K562 (cell line): ENCODE measurements at regions not wholly inside any gene's neighbourhood (a gene's known extent, or its start where the extent isn't known, plus 50 kb on each side); places are given as distances from the start of the nearest gene placed in this dataset.

Experiments used
- AFF1 ChIP-seq, 2 experiments: fragments of 450-650 bp; IDR thresholded peaks; 2 replicates each; pipeline ENCODE4 v1.6.1; 2018; ENCODE audit warnings: mild to moderate bottlenecking in 2 of 2, low read depth in 1 of 2; ENCODE audit not compliant: partially characterized antibody in 2 of 2
- CREB3L1 ChIP-seq: fragments of 450-650 bp; IDR thresholded peaks from 2 replicates; pipeline ENCODE4 v1.6.1; 2014; ENCODE audit warnings: low read depth, mild to moderate bottlenecking, moderate library complexity, borderline replicate concordance
- CTBP1 ChIP-seq: fragments of 450-650 bp; IDR thresholded peaks from 2 replicates; pipeline ENCODE4 v1.6.1; 2016; ENCODE audit warnings: borderline replicate concordance
- EHMT2 ChIP-seq: fragments of 450-650 bp; IDR thresholded peaks from 2 replicates; pipeline ENCODE4 v1.6.1; 2018; ENCODE audit warnings: antibody characterized with exemption
- HNRNPL ChIP-seq: fragments of 200-400 bp; formaldehyde crosslinking; IDR thresholded peaks from 2 replicates; pipeline ENCODE4 v1.6.1; 2017; ENCODE audit warnings: low read depth, mild to moderate bottlenecking, low read length
- JUNB ChIP-seq: fragments of 450-650 bp; formaldehyde crosslinking; conservative IDR thresholded peaks from 2 replicates; pipeline ENCODE4 v1.4.0; 2020; ENCODE audit warnings: mild to moderate bottlenecking
- MCM3 ChIP-seq: fragments of 450-650 bp; IDR thresholded peaks from 2 replicates; pipeline ENCODE4 v1.6.1; 2016
- NEUROD1 ChIP-seq: fragments of 150-350 bp; IDR thresholded peaks from 2 replicates; pipeline ENCODE4 v1.6.1; 2014; ENCODE audit warnings: borderline replicate concordance, low read length, low read depth; ENCODE audit not compliant: partially characterized antibody
- NFIX ChIP-seq: fragments of 250-450 bp; sonication (Bioruptor Pico); IDR thresholded peaks from 2 replicates; pipeline ENCODE4 v1.4.0; 2020; ENCODE audit warnings: low read depth, mild to moderate bottlenecking, moderate library complexity
- OTX1 ChIP-seq: fragments of 450-650 bp; formaldehyde crosslinking; IDR thresholded peaks from 2 replicates; pipeline ENCODE4 v1.4.0; 2022; ENCODE audit warnings: mild to moderate bottlenecking
- PKNOX1 ChIP-seq: fragments of 450-650 bp; IDR thresholded peaks from 2 replicates; pipeline ENCODE4 v1.6.1; 2016
- PRDM10 ChIP-seq: fragments of 450-650 bp; IDR thresholded peaks from 2 replicates; pipeline ENCODE4 v1.6.1; 2018; ENCODE audit not compliant: partially characterized antibody
- SMARCA5 ChIP-seq: fragments of 450-650 bp; IDR thresholded peaks from 2 replicates; pipeline ENCODE4 v1.6.1; 2016
- SNAPC5 ChIP-seq: fragments of 250-450 bp; sonication (Bioruptor Pico); IDR thresholded peaks from 2 replicates; pipeline ENCODE4 v1.8.0; 2021; ENCODE audit warnings: moderate library complexity, mild to moderate bottlenecking, inconsistent platforms
- TCFL5 ChIP-seq: fragments of 250-450 bp; sonication (Bioruptor Pico); conservative IDR thresholded peaks from 2 replicates; pipeline ENCODE4 v1.6.1; 2021; ENCODE audit warnings: mild to moderate bottlenecking, moderate library complexity, matching md5 sums
- THRB ChIP-seq: fragments of 450-650 bp; formaldehyde crosslinking; conservative IDR thresholded peaks from 2 replicates; pipeline ENCODE4 v1.4.0; 2022; ENCODE audit warnings: mild to moderate bottlenecking, missing genetic modification characterization
- ZBTB8A ChIP-seq: fragments of 450-650 bp; IDR thresholded peaks from 2 replicates; pipeline ENCODE4 v1.6.1; 2018; ENCODE audit warnings: mild to moderate bottlenecking, moderate library complexity; ENCODE audit not compliant: partially characterized antibody
- ZNF589 ChIP-seq: fragments of 200-800 bp; sonication (Bioruptor generic); IDR thresholded peaks from 2 replicates; pipeline ENCODE4 v1.6.1; 2016; ENCODE audit warnings: low read depth, missing genetic modification characterization, missing compliant biosample characterization

- TF ChIP-seq PRDM10 (no peak), SNAPC5 (CRISPR knock-in tag) (no peak), PKNOX1 (no peak), NFIX (CRISPR knock-in tag) (no peak), OTX1 (CRISPR knock-in tag) (no peak), THRB (CRISPR knock-in tag) (no peak), MCM3 (no peak), CREB3L1 (peak; percentile 37; the same call in 1 of the 2 replicates), JUNB (CRISPR knock-in tag) (peak; percentile 91), HNRNPL (no peak), SMARCA5 (no peak), EHMT2 (no peak), ZBTB8A (no peak), CTBP1 (no peak), ZNF589 (no peak), AFF1 (IDR thresholded peaks at IDR 0.05; ENCODE audit: low read depth in 1 of 2, partially characterized antibody in 2 of 2) (peak in 1 of 2 experiments; percentile 88), NEUROD1 (no peak), TCFL5 (CRISPR knock-in tag) (no peak)
Observed at GRCh38 chr16:86975445-86975844, 341.7 kb downstream of the C16orf95 start (continued).
